CD14-positive monocyte (primary cell): ENCODE measurements at regions not wholly inside any gene's neighbourhood (a gene's known extent, or its start where the extent isn't known, plus 50 kb on each side); places are given as distances from the start of the nearest gene placed in this dataset.

Experiments used
- DNase-seq, 3 donors: peaks; one replicate each; pipeline ENCODE4 v3.0.0-alpha.2; 2011 to 2022
- H2AFZ ChIP-seq: 2 replicates; pipeline ENCODE4 v1.6.0; 2012; ENCODE audit warnings: mild to moderate bottlenecking, low read depth, low read length, inconsistent platforms; ENCODE audit not compliant: insufficient read depth, poor library complexity, severe bottlenecking
- H3K27ac ChIP-seq, 2 donors: 1 replicate in 1 of 2; 2 replicates in 1 of 2; pipeline ENCODE4 v1.5.1; 2012 to 2013; ENCODE audit warnings: low read length in 2 of 2, control low read depth in 1 of 2, inconsistent platforms in 1 of 2, low read depth in 1 of 2, mild to moderate bottlenecking in 1 of 2
- H3K27me3 ChIP-seq, 2 donors: one replicate each; pipeline versions ENCODE4 v1.6.0 to v1.6.1; 2011 to 2013; ENCODE audit warnings: low read length in 2 of 2; ENCODE audit not compliant: control insufficient read depth in 2 of 2, insufficient read depth in 2 of 2
- H3K36me3 ChIP-seq, 2 donors: replicated peaks in 1 of 2; 1 replicate in 1 of 2; 2 replicates in 1 of 2; pipeline versions ENCODE4 v1.5.1 to v1.6.1; 2012 to 2013; ENCODE audit warnings: low read length in 2 of 2, control low read depth in 1 of 2, inconsistent platforms in 1 of 2, mild to moderate bottlenecking in 1 of 2; ENCODE audit not compliant: insufficient read depth in 2 of 2, control insufficient read depth in 1 of 2
- H3K4me1 ChIP-seq, 2 donors: 1 replicate in 1 of 2; 2 replicates in 1 of 2; pipeline versions ENCODE4 v1.5.1 to v1.6.1; 2012 to 2013; ENCODE audit warnings: low read length in 2 of 2, control low read depth in 1 of 2, inconsistent platforms in 1 of 2, mild to moderate bottlenecking in 1 of 2, moderate library complexity in 1 of 2; ENCODE audit not compliant: insufficient read depth in 2 of 2, control insufficient read depth in 1 of 2
- H3K4me2 ChIP-seq: replicated peaks from 2 replicates; pipeline ENCODE3; 2012; ENCODE audit warnings: low read length, moderate library complexity, mild to moderate bottlenecking; ENCODE audit not compliant: poor library complexity, severe bottlenecking; ENCODE audit errors: extremely low read depth
- H3K4me3 ChIP-seq, 3 experiments: fragments of 200-600 bp in 1 of 3; sonication (generic) in 1 of 3; replicated peaks in 1 of 3; 1 replicate in 2 of 3; 2 replicates in 1 of 3; pipeline ENCODE4 v1.5.1; 2011 to 2013; ENCODE audit warnings: low read length in 3 of 3, mild to moderate bottlenecking in 3 of 3, control low read depth in 2 of 3, low read depth in 2 of 3, inconsistent platforms in 1 of 3, moderate library complexity in 1 of 3
- H3K79me2 ChIP-seq: 2 replicates; pipeline ENCODE4 v1.6.0; 2012; ENCODE audit warnings: mild to moderate bottlenecking, control low read depth, inconsistent platforms, low read length, moderate library complexity; ENCODE audit not compliant: insufficient read depth
- H3K9ac ChIP-seq: 2 replicates; pipeline ENCODE4 v1.6.0; 2017; ENCODE audit warnings: low read length, mild to moderate bottlenecking; ENCODE audit not compliant: insufficient read depth, poor library complexity, severe bottlenecking
- H3K9me3 ChIP-seq, 2 donors: replicated peaks in 1 of 2; 1 replicate in 1 of 2; 2 replicates in 1 of 2; pipeline versions ENCODE4 v1.5.1 to v1.6.1; 2012 to 2013; ENCODE audit warnings: low read length in 2 of 2, control low read depth in 1 of 2; ENCODE audit not compliant: control insufficient read depth in 1 of 2, insufficient read depth in 1 of 2
- H4K20me1 ChIP-seq: 2 replicates; pipeline ENCODE4 v1.6.0; 2012; ENCODE audit warnings: mild to moderate bottlenecking, low read length, control low read depth, moderate library complexity; ENCODE audit not compliant: insufficient read depth
- H3K27ac Mint-ChIP-seq, 7 donors: one replicate each; pipeline ENCODE4 v1.8.0; 2020; ENCODE audit warnings: mild to moderate bottlenecking in 7 of 7, mixed read lengths in 7 of 7, moderate library complexity in 6 of 7, inconsistent platforms in 2 of 7
- H3K27me3 Mint-ChIP-seq, 3 donors: one replicate each; pipeline ENCODE4 v1.8.0; 2021 to 2022; ENCODE audit warnings: low read depth in 3 of 3, mild to moderate bottlenecking in 3 of 3, mixed read lengths in 3 of 3, moderate library complexity in 3 of 3, inconsistent platforms in 1 of 3
- H3K36me3 Mint-ChIP-seq, 2 donors: one replicate each; pipeline ENCODE4 v1.8.0; 2020; ENCODE audit warnings: mixed read lengths in 2 of 2, inconsistent platforms in 1 of 2, mild to moderate bottlenecking in 1 of 2
- H3K4me1 Mint-ChIP-seq: one replicate; pipeline ENCODE4 v1.8.0; 2020; ENCODE audit warnings: mild to moderate bottlenecking, mixed read lengths
- H3K4me3 Mint-ChIP-seq, 2 donors: one replicate each; pipeline ENCODE4 v1.8.0; 2020; ENCODE audit warnings: mild to moderate bottlenecking in 2 of 2, mixed read lengths in 2 of 2, moderate library complexity in 1 of 2
- H3K9me3 Mint-ChIP-seq, 7 donors: one replicate each; pipeline ENCODE4 v1.8.0; 2020 to 2022; ENCODE audit warnings: mixed read lengths in 7 of 7, mild to moderate bottlenecking in 6 of 7, moderate library complexity in 6 of 7, inconsistent platforms in 2 of 7
- WGBS: methylation state at CpG from one replicate; pipeline ENCODE4 v1.1.5; 2013; ENCODE audit warnings: missing lambda C conversion rate; ENCODE audit not compliant: insufficient coverage; 5-methylcytosine and 5-hydroxymethylcytosine counted together
- intact Hi-C, 2 donors: fragments of 100-400 bp; cut with micrococcal nuclease; formaldehyde crosslinking; loops; one replicate each; pipeline versions ENCODE4 v1.15.0 to v1.15.1; 2023
- TF ChIP-seq, protein P1 (sequence below): fragments of 200-600 bp; IDR thresholded peaks from one replicate; pipeline ENCODE4 v1.8.0; 2022; ENCODE audit warnings: antibody characterized with exemption, mild to moderate bottlenecking

GRCh38 chr5:74406844-74407243 lies 233.7 kb downstream of the ENC1 start:
- TF ChIP-seq, protein P1, sequence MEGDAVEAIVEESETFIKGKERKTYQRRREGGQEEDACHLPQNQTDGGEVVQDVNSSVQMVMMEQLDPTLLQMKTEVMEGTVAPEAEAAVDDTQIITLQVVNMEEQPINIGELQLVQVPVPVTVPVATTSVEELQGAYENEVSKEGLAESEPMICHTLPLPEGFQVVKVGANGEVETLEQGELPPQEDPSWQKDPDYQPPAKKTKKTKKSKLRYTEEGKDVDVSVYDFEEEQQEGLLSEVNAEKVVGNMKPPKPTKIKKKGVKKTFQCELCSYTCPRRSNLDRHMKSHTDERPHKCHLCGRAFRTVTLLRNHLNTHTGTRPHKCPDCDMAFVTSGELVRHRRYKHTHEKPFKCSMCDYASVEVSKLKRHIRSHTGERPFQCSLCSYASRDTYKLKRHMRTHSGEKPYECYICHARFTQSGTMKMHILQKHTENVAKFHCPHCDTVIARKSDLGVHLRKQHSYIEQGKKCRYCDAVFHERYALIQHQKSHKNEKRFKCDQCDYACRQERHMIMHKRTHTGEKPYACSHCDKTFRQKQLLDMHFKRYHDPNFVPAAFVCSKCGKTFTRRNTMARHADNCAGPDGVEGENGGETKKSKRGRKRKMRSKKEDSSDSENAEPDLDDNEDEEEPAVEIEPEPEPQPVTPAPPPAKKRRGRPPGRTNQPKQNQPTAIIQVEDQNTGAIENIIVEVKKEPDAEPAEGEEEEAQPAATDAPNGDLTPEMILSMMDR = no peak
- Histone ChIP-seq H2AFZ (no peak overlapping the region), H3K4me2 (no peak overlapping the region), H3K36me3 (no peaks in the 10 kb centered on the region), H3K4me3 (no peak overlapping the region), H3K9me3 (no peaks in the 10 kb centered on the region), H3K27me3 (no peaks in the 10 kb centered on the region), H3K9ac (no peak overlapping the region), H3K27ac (no peak overlapping the region), H3K79me2 (no peaks in the 10 kb centered on the region), H4K20me1 (no peaks in the 10 kb centered on the region), H3K4me1 (peaks cover 0 to 6% of the 10 kb centered on the region in 2 donors)
- no peak overlapping the region for H3K27ac Mint-ChIP-seq
- 93% methylated on average over 3 of the region's 3 CpGs for WGBS
- peaks cover 0 to 1% (median 0%) of the 10 kb centered on the region in 3 donors for H3K27me3 Mint-ChIP-seq
- no peaks in the 10 kb centered on the region for H3K36me3 Mint-ChIP-seq
- H3K9me3 Mint-ChIP-seq = no peaks in the 10 kb centered on the region
- peaks cover 15% of the 10 kb centered on the region for H3K4me1 Mint-ChIP-seq
- no peak for DNase-seq
- no peak overlapping the region for H3K4me3 Mint-ChIP-seq
- intact Hi-C loops = no loop called here

DNA sequence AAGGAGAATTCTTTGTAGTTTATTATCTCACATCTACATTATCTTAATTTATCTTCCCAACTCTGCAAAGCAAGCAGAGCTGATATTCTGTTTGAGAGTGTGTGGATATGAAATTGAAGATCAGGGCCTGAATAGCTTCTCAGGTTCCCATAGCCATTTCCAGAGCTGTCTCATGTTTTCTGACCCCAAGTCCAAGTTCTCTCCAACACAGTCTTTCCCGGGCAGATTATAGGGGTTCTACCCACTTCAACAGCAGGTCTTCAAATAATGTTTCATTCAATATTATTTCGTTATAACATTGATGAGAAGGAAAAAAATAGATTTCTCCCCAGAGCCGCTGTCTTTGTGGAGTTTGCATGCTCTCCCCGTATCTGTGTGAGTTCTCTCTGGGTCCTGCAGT lies 234.9 kb downstream of the ENC1 start:
- no peak overlapping the region for H3K27ac Mint-ChIP-seq
- WGBS = no CpG with 5 or more reads among the region's 4 CpGs
- H3K4me3 ChIP-seq = no peak overlapping the region

More for the DNA sequence above, 234.9 kb downstream of the ENC1 start:
- Histone ChIP-seq H4K20me1 (no peaks in the 10 kb centered on the region), H3K4me1 (no peaks in the 10 kb centered on the region), H3K27ac (no peak overlapping the region), H3K9me3 (no peaks in the 10 kb centered on the region), H3K4me2 (no peak overlapping the region), H3K27me3 (no peaks in the 10 kb centered on the region), H3K79me2 (no peaks in the 10 kb centered on the region), H3K36me3 (no peaks in the 10 kb centered on the region), H3K9ac (no peak overlapping the region), H2AFZ (no peak overlapping the region)
- H3K9me3 Mint-ChIP-seq = no peaks in the 10 kb centered on the region
- peaks cover 0 to 1% (median 0%) of the 10 kb centered on the region in 3 donors for H3K27me3 Mint-ChIP-seq
- TF ChIP-seq, protein P1 = no peak
- H3K36me3 Mint-ChIP-seq = no peaks in the 10 kb centered on the region
- H3K4me1 Mint-ChIP-seq = peaks cover 9% of the 10 kb centered on the region
- intact Hi-C loops = no loop called here
- DNase-seq = no peak
- H3K4me3 Mint-ChIP-seq = no peak overlapping the region
